SK-N-SH (cell line): ENCODE measurements at regions not wholly inside any gene's neighbourhood (a gene's known extent, or its start where the extent isn't known, plus 50 kb on each side); places are given as distances from the start of the nearest gene placed in this dataset.

ENCODE experiments used
- CTCF ChIA-PET: fragments of 300-600, 350-600 bp; formaldehyde crosslinking; extraction: SDS; loops from one replicate; lab custom pipeline; 2021; lab: Yijun Ruan, JAX
- POLR2A ChIA-PET: fragments of 350-600 bp; sonication (Branson Sonifier 250); formaldehyde crosslinking; extraction: SDS; loops from one replicate; lab custom pipeline; 2020; ENCODE audit warnings: antibody characterized with exemption, inconsistent platforms; lab: Yijun Ruan, JAX
- DNase-seq: peaks from one replicate; pipeline ENCODE4 v3.0.0; 2012
- H2AFZ ChIP-seq: fragments of 200-600 bp; sonication (generic); 2 replicates; pipeline ENCODE4 v1.8.1; 2016; ENCODE audit warnings: antibody characterized with exemption, mild to moderate bottlenecking, low read depth
- H3F3A ChIP-seq: fragments of 200-600 bp; sonication (generic); replicated peaks from 2 replicates; pipeline ENCODE3; 2016; ENCODE audit warnings: antibody characterized with exemption, mild to moderate bottlenecking; ENCODE audit not compliant: insufficient read depth
- H3K27ac ChIP-seq, 2 experiments: fragments of 200-500 bp in 1 of 2; fragments of 200-600 bp in 1 of 2; sonication (Bioruptor generic) in 1 of 2; sonication (generic), shearing (Covaris generic) in 1 of 2; 2 replicates each; pipeline versions ENCODE4 v1.5.1 to v1.6.1; 2014 to 2016; ENCODE audit warnings: low read depth in 2 of 2, inconsistent platforms in 1 of 2, low read length in 1 of 2, mild to moderate bottlenecking in 1 of 2, mixed read lengths in 1 of 2
- H3K27me3 ChIP-seq: fragments of 200-600 bp; sonication (generic), shearing (Covaris generic); 2 replicates; pipeline ENCODE4 v1.6.1; 2016; ENCODE audit warnings: mixed run types; ENCODE audit not compliant: insufficient read depth
- H3K36me3 ChIP-seq, 2 experiments: fragments of 200-500 bp in 1 of 2; fragments of 200-600 bp in 1 of 2; sonication (Bioruptor generic) in 1 of 2; sonication (generic) in 1 of 2; replicated peaks in 1 of 2; 2 replicates each; pipeline versions ENCODE3 to v1.5.1; 2014 to 2016; ENCODE audit warnings: low read length in 1 of 2, mild to moderate bottlenecking in 1 of 2; ENCODE audit not compliant: insufficient read depth in 2 of 2, control insufficient read depth in 1 of 2
- H3K4me1 ChIP-seq, 2 experiments: fragments of 200-500 bp in 1 of 2; fragments of 200-600 bp in 1 of 2; sonication (Bioruptor generic) in 1 of 2; sonication (generic), shearing (Covaris generic) in 1 of 2; 2 replicates each; pipeline versions ENCODE4 v1.5.1 to v1.6.1; 2014 to 2016; ENCODE audit warnings: low read depth in 1 of 2, low read length in 1 of 2, mixed run types in 1 of 2; ENCODE audit not compliant: insufficient read depth in 2 of 2, control insufficient read depth in 1 of 2
- H3K4me2 ChIP-seq: fragments of 200-600 bp; sonication (generic), shearing (Covaris generic); 2 replicates; pipeline ENCODE4 v1.6.1; 2017; ENCODE audit warnings: mixed run types
- H3K4me3 ChIP-seq, 2 experiments: fragments of 200-500 bp in 1 of 2; fragments of 200-600 bp in 1 of 2; sonication (Bioruptor generic) in 1 of 2; sonication (generic), shearing (Covaris generic) in 1 of 2; 2 replicates each; pipeline versions ENCODE4 v1.5.1 to v1.8.1; 2014 to 2016; ENCODE audit warnings: low read depth in 2 of 2, inconsistent platforms in 1 of 2, low read length in 1 of 2, mild to moderate bottlenecking in 1 of 2, mixed read lengths in 1 of 2, moderate library complexity in 1 of 2
- H3K79me2 ChIP-seq: fragments of 200-600 bp; sonication (generic); 2 replicates; pipeline ENCODE4 v1.8.1; 2017; ENCODE audit warnings: mild to moderate bottlenecking; ENCODE audit not compliant: insufficient read depth
- H3K9ac ChIP-seq: fragments of 200-600 bp; sonication (generic); 2 replicates; pipeline ENCODE4 v1.6.1; 2017; ENCODE audit warnings: mixed run types
- H3K9me2 ChIP-seq: fragments of 200-600 bp; sonication (generic); 2 replicates; pipeline ENCODE4 v1.6.1; 2017; ENCODE audit warnings: mixed run types
- H3K9me3 ChIP-seq: fragments of 200-600 bp; sonication (generic); 2 replicates; pipeline ENCODE4 v1.6.1; 2017; ENCODE audit warnings: mixed run types, mild to moderate bottlenecking, moderate library complexity
- H4K20me1 ChIP-seq: fragments of 200-600 bp; sonication (generic); 2 replicates; pipeline ENCODE4 v1.6.1; 2017; ENCODE audit warnings: mild to moderate bottlenecking, mixed run types; ENCODE audit not compliant: insufficient read depth
- CTCF ChIP-seq: fragments of 200-600 bp; sonication (generic); IDR thresholded peaks from 2 replicates; pipeline ENCODE4 v1.6.1; 2017; ENCODE audit warnings: antibody characterized with exemption, mild to moderate bottlenecking, moderate library complexity
- ELF1 ChIP-seq: IDR thresholded peaks from 2 replicates; pipeline ENCODE4 v1.4.0; 2012
- EP300 ChIP-seq, 2 experiments: IDR thresholded peaks; 2 replicates each; pipeline versions ENCODE4 v1.4.0 to v1.6.1; 2012; ENCODE audit warnings: borderline replicate concordance in 1 of 2, low read depth in 1 of 2, low read length in 1 of 2
- FOXM1 ChIP-seq: IDR thresholded peaks from 2 replicates; pipeline ENCODE4 v1.4.0; 2012; ENCODE audit warnings: low read depth, mild to moderate bottlenecking
- GABPA ChIP-seq: IDR thresholded peaks from 2 replicates; pipeline ENCODE4 v1.4.0; 2012; ENCODE audit warnings: low read depth, mild to moderate bottlenecking
- JUND ChIP-seq: IDR thresholded peaks from 2 replicates; pipeline ENCODE4 v1.4.0; 2012
- MAX ChIP-seq: IDR thresholded peaks from 2 replicates; pipeline ENCODE4 v1.4.0; 2012; ENCODE audit warnings: low read depth
- POLR2AphosphoS5 ChIP-seq: IDR thresholded peaks from 2 replicates; pipeline ENCODE4 v1.6.1; 2012; ENCODE audit warnings: low read depth, low read length
- RCOR1 ChIP-seq: fragments of 150-350 bp; IDR thresholded peaks from 2 replicates; pipeline ENCODE4 v1.6.1; 2017; ENCODE audit warnings: antibody characterized with exemption, low read length
- RFX5 ChIP-seq: IDR thresholded peaks from 2 replicates; pipeline ENCODE4 v1.6.1; 2012; ENCODE audit warnings: mild to moderate bottlenecking, improper control_type of control experiment, low read length
- TCF12 ChIP-seq: IDR thresholded peaks from 2 replicates; pipeline ENCODE4 v1.4.0; 2012
- YY1 ChIP-seq: IDR thresholded peaks from 2 replicates; pipeline ENCODE4 v1.4.0; 2012; ENCODE audit warnings: low read depth, mild to moderate bottlenecking
- ZBTB33 ChIP-seq: IDR thresholded peaks from 2 replicates; pipeline ENCODE4 v1.4.0; 2012; ENCODE audit warnings: low read depth, borderline replicate concordance
- WGBS: methylation state at CpG from one replicate; pipeline ENCODE4 v1.1.6; 2017; ENCODE audit warnings: low lambda C conversion rate; 5-methylcytosine and 5-hydroxymethylcytosine counted together
- TF ChIP-seq, protein P1 (sequence below): IDR thresholded peaks from 2 replicates; pipeline ENCODE4; 2012

- no peak for TF ChIP-seq EP300 (IDR thresholded peaks at IDR 0.05; ENCODE audit: borderline replicate concordance in 1 of 2, low read depth in 1 of 2, low read length in 1 of 2)
- no peak for TF ChIP-seq TCF12
Measured at GRCh38 chr20:50332491-50332980, 141.9 kb downstream of the CEBPB start (continued).

DNA sequence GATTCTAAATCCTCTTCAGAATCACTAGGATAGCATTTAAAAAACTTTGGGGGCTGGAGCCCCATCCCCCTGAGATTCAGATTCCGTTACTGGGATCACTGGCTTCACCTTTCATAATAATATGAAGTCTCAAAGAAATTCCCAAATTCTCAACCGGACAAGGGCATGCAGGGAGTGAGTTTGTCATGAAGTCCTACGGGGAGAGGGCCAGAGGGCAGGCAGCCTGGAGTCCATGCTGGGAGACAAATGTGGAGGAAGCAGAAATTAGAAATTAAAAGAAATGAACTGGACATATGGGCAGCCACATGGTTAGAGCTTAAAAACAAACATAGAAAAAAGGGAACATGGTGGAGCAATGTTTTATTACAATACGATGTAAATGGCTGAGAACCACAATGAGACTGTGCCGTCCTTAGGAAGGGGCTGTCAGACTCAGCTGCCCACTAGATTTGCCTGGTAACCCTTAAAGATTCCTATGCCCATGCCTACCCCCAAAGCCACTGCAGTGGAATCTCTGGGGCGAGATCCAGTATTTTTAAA, 142.6 kb downstream of the CEBPB start:
- DNase-seq: no peak
- H3K4me2 ChIP-seq: no peak overlapping the region
- H3K36me3 ChIP-seq: no peaks in the 10 kb centered on the region
- H3K79me2 ChIP-seq: no peaks in the 10 kb centered on the region
- POLR2A ChIA-PET: no interaction called here
- TF ChIP-seq JUND (no peak), FOXM1 (no peak), RFX5 (no peak), ZBTB33 (no peak), GABPA (no peak), YY1 (no peak), ELF1 (no peak), POLR2AphosphoS5 (no peak), CTCF (no peak), RCOR1 (no peak), MAX (no peak)
- TF ChIP-seq, protein P1, sequence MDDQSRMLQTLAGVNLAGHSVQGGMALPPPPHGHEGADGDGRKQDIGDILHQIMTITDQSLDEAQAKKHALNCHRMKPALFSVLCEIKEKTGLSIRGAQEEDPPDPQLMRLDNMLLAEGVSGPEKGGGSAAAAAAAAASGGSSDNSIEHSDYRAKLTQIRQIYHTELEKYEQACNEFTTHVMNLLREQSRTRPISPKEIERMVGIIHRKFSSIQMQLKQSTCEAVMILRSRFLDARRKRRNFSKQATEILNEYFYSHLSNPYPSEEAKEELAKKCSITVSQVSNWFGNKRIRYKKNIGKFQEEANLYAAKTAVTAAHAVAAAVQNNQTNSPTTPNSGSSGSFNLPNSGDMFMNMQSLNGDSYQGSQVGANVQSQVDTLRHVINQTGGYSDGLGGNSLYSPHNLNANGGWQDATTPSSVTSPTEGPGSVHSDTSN: no peak
- H2AFZ ChIP-seq: no peak overlapping the region
- no peaks in the 10 kb centered on the region for H3K9me2 ChIP-seq
- no peaks in the 10 kb centered on the region for H3K9me3 ChIP-seq
- no peak overlapping the region for H3K27ac ChIP-seq
- H3K27me3 ChIP-seq: no peaks in the 10 kb centered on the region
- WGBS: 91% methylated on average over 6 of the region's 6 CpGs
- H4K20me1 ChIP-seq: no peaks in the 10 kb centered on the region
- H3K4me3 ChIP-seq: 0 out of 4 replicates have a peak overlapping the region, but pooled peaks of 1 of the 2 experiments have one; percentile 21
- H3K4me1 ChIP-seq: peaks cover 0 to 8% of the 10 kb centered on the region in 2 experiments; a peak in 2 of 4 replicates
- CTCF ChIA-PET: interaction anchor here (0.9 kb wide), 1 partner anchor 16 kb away, joined by 3 read pairs; no protein-coding TSS in a partner anchor
- H3F3A ChIP-seq: no peaks in the 10 kb centered on the region
- H3K9ac ChIP-seq: no peak overlapping the region
